ENCODE measurements at regions not wholly inside any gene's neighbourhood (a gene's known extent, or its start where the extent isn't known, plus 50 kb on each side); places are given as distances from the start of the nearest gene placed in this dataset.

DNA sequence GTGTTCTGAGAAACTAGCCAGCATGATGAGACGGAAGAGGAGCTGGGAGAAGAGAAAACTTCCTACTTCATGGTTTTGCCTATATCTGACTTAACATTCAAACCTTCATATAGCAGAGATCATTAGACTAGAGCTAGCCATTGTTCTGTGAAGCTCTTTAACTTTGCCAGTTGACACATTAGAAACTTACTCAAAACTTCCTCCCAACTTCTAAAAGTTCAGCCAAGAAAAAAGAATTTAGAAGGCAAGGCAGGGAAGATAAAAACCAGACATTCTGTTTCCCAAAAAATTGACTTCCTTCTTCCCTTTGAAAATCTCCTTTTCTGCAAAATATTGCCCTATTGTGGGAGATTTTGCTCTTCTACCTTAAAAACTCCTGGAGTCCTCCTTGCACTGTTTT lies 134.8 kb upstream of the UST start:
- intact Hi-C loops (cut with DNase I, micrococcal nuclease) = no loop called here
- H3K27me3 ChIP-seq (ENCODE audit: control insufficient read depth in 1 of 2, insufficient read depth in 2 of 2, low read length in 2 of 2) = no peaks in the 10 kb centered on the region
- H3K27ac Mint-ChIP-seq = no peak overlapping the region
- no peaks in the 10 kb centered on the region for H3K36me3 Mint-ChIP-seq (ENCODE audit: low read depth)
- H3K4me1 Mint-ChIP-seq (ENCODE audit: low read depth) = no peaks in the 10 kb centered on the region
- no peaks in the 10 kb centered on the region for H3K9me3 Mint-ChIP-seq
- TF ChIP-seq, protein P1, sequence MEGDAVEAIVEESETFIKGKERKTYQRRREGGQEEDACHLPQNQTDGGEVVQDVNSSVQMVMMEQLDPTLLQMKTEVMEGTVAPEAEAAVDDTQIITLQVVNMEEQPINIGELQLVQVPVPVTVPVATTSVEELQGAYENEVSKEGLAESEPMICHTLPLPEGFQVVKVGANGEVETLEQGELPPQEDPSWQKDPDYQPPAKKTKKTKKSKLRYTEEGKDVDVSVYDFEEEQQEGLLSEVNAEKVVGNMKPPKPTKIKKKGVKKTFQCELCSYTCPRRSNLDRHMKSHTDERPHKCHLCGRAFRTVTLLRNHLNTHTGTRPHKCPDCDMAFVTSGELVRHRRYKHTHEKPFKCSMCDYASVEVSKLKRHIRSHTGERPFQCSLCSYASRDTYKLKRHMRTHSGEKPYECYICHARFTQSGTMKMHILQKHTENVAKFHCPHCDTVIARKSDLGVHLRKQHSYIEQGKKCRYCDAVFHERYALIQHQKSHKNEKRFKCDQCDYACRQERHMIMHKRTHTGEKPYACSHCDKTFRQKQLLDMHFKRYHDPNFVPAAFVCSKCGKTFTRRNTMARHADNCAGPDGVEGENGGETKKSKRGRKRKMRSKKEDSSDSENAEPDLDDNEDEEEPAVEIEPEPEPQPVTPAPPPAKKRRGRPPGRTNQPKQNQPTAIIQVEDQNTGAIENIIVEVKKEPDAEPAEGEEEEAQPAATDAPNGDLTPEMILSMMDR (IDR thresholded peaks at IDR 0.05) = no peak
- no peaks in the 10 kb centered on the region for H3K27me3 Mint-ChIP-seq
- no peaks in the 10 kb centered on the region for H3K36me3 ChIP-seq (ENCODE audit: insufficient read depth, low read length)
- ChIA-PET POLR2A (no interaction called here), CTCF (no interaction called here)
- no peak overlapping the region for H3K4me3 Mint-ChIP-seq
- no peak for DNase-seq
- no peak overlapping the region for H3K4me3 ChIP-seq (ENCODE audit: low read length)
- H3K27ac ChIP-seq (ENCODE audit: low read depth in 1 of 2, low read length in 2 of 2) = no peak overlapping the region
- H3K9me3 ChIP-seq (ENCODE audit: control insufficient read depth in 1 of 2, insufficient read depth in 1 of 2, low read length in 2 of 2) = no peaks in the 10 kb centered on the region
- no peak for ATAC-seq (ENCODE audit: poor library complexity)
- H3K4me1 ChIP-seq (ENCODE audit: insufficient read depth, low read length) = no peaks in the 10 kb centered on the region

- CTCF ChIA-PET = no interaction called here
- H3K27me3 ChIP-seq (ENCODE audit: control insufficient read depth in 1 of 2, insufficient read depth in 2 of 2, low read length in 2 of 2) = no peaks in the 10 kb centered on the region
- DNase-seq (no peak), ATAC-seq (ENCODE audit: poor library complexity) (no peak)
- POLR2A ChIA-PET = no interaction called here
- no peaks in the 10 kb centered on the region for H3K4me1 ChIP-seq (ENCODE audit: insufficient read depth, low read length)
- no peaks in the 10 kb centered on the region for H3K36me3 ChIP-seq (ENCODE audit: insufficient read depth, low read length)
- no peak overlapping the region for H3K4me3 ChIP-seq (ENCODE audit: low read length)
- no peaks in the 10 kb centered on the region for H3K36me3 Mint-ChIP-seq (ENCODE audit: low read depth)
- H3K9me3 ChIP-seq (ENCODE audit: control insufficient read depth in 1 of 2, insufficient read depth in 1 of 2, low read length in 2 of 2) = no peaks in the 10 kb centered on the region
- no peaks in the 10 kb centered on the region for H3K4me1 Mint-ChIP-seq (ENCODE audit: low read depth)
- H3K4me3 Mint-ChIP-seq = no peak overlapping the region
- intact Hi-C loops (cut with DNase I, micrococcal nuclease) = no loop called here
- TF ChIP-seq, protein P1 (IDR thresholded peaks at IDR 0.05) = no peak
- peaks cover 6% of the 10 kb centered on the region for H3K27me3 Mint-ChIP-seq
- H3K27ac ChIP-seq (ENCODE audit: low read depth in 1 of 2, low read length in 2 of 2) = no peak overlapping the region
- no peak overlapping the region for H3K27ac Mint-ChIP-seq
- no peaks in the 10 kb centered on the region for H3K9me3 Mint-ChIP-seq
These were observed 132.2 kb upstream of the UST start for GRCh38 chr6:148614602-148615001.

GRCh38 chr6:148616841-148617240 lies 130.0 kb upstream of the UST start:
- no peaks in the 10 kb centered on the region for H3K4me1 ChIP-seq (ENCODE audit: insufficient read depth, low read length)
- Mint-ChIP-seq H3K9me3 (no peaks in the 10 kb centered on the region), H3K27ac (no peak overlapping the region), H3K4me1 (ENCODE audit: low read depth) (no peaks in the 10 kb centered on the region), H3K36me3 (ENCODE audit: low read depth) (no peaks in the 10 kb centered on the region), H3K4me3 (no peak overlapping the region), H3K27me3 (peaks cover 6% of the 10 kb centered on the region)
- H3K27me3 ChIP-seq (ENCODE audit: control insufficient read depth in 1 of 2, insufficient read depth in 2 of 2, low read length in 2 of 2) = no peaks in the 10 kb centered on the region
- H3K36me3 ChIP-seq (ENCODE audit: insufficient read depth, low read length) = no peaks in the 10 kb centered on the region
- TF ChIP-seq, protein P1 (IDR thresholded peaks at IDR 0.05) = no peak
- H3K4me3 ChIP-seq (ENCODE audit: low read length) = no peak overlapping the region
- ATAC-seq (ENCODE audit: poor library complexity) = no peak
- H3K27ac ChIP-seq (ENCODE audit: low read depth in 1 of 2, low read length in 2 of 2) = no peak overlapping the region
- CTCF ChIA-PET = no interaction called here
- DNase-seq = no peak
- POLR2A ChIA-PET = no interaction called here
- H3K9me3 ChIP-seq (ENCODE audit: control insufficient read depth in 1 of 2, insufficient read depth in 1 of 2, low read length in 2 of 2) = no peaks in the 10 kb centered on the region
- intact Hi-C loops (cut with DNase I, micrococcal nuclease) = no loop called here

All from CD4-positive, alpha-beta T cell (primary cell).